Natural killer cell (primary cell): ENCODE measurements at regions not wholly inside any gene's neighbourhood (a gene's known extent, or its start where the extent isn't known, plus 50 kb on each side); places are given as distances from the start of the nearest gene placed in this dataset.

ENCODE experiments used
- ATAC-seq, 3 donors: fragments of 150-1000 bp in 2 of 3; fragments of 200-7000 bp in 1 of 3; cut with Tn5 transposase; 1 replicate in 1 of 3; 2 replicates in 2 of 3; pipeline ENCODE4 v1.10.0; 2021; ENCODE audit warnings: mild to moderate bottlenecking in 2 of 3, moderate library complexity in 2 of 3
- DNase-seq, 2 donors: peaks; one replicate each; pipeline versions ENCODE4 v3.0.0 to v3.0.0-alpha.2; 2013 to 2021; ENCODE audit warnings: mixed read lengths in 1 of 2
- H3K27ac ChIP-seq: one replicate; pipeline ENCODE4 v1.5.1; 2013; ENCODE audit warnings: mild to moderate bottlenecking, low read length
- H3K27me3 ChIP-seq: one replicate; pipeline ENCODE4 v1.6.1; 2013; ENCODE audit warnings: low read length; ENCODE audit not compliant: control insufficient read depth, insufficient read depth
- H3K36me3 ChIP-seq: one replicate; pipeline ENCODE4 v1.6.1; 2013; ENCODE audit warnings: low read length; ENCODE audit not compliant: control insufficient read depth, insufficient read depth
- H3K4me1 ChIP-seq: one replicate; pipeline ENCODE4 v1.6.1; 2013; ENCODE audit warnings: low read length; ENCODE audit not compliant: control insufficient read depth, insufficient read depth
- H3K4me3 ChIP-seq: one replicate; pipeline ENCODE4 v1.5.1; 2013; ENCODE audit warnings: low read length
- H3K9me3 ChIP-seq: one replicate; pipeline ENCODE4 v1.6.1; 2013; ENCODE audit warnings: low read length; ENCODE audit not compliant: control insufficient read depth, insufficient read depth
- H3K27ac Mint-ChIP-seq, 2 donors: one replicate each; pipeline ENCODE4 v1.8.0; 2022; ENCODE audit warnings: mild to moderate bottlenecking in 2 of 2, mixed read lengths in 2 of 2, moderate library complexity in 1 of 2
- H3K27me3 Mint-ChIP-seq, 2 donors: one replicate each; pipeline ENCODE4 v1.8.0; 2022; ENCODE audit warnings: low read depth in 2 of 2, mixed read lengths in 2 of 2
- H3K36me3 Mint-ChIP-seq: one replicate; pipeline ENCODE4 v1.8.0; 2022; ENCODE audit warnings: mixed read lengths
- H3K4me1 Mint-ChIP-seq, 2 donors: one replicate each; pipeline ENCODE4 v1.8.0; 2022; ENCODE audit warnings: mixed read lengths in 2 of 2
- H3K4me3 Mint-ChIP-seq: one replicate; pipeline ENCODE4 v1.8.0; 2022; ENCODE audit warnings: mild to moderate bottlenecking, moderate library complexity, mixed read lengths
- H3K9me3 Mint-ChIP-seq, 2 donors: one replicate each; pipeline ENCODE4 v1.8.0; 2022; ENCODE audit warnings: mixed read lengths in 2 of 2
- WGBS: methylation state at CpG from one replicate; pipeline ENCODE4 v1.1.7; 2013; ENCODE audit warnings: missing lambda C conversion rate; ENCODE audit not compliant: insufficient coverage; 5-methylcytosine and 5-hydroxymethylcytosine counted together
- intact Hi-C: fragments of 100-400 bp; cut with micrococcal nuclease; formaldehyde crosslinking; loops from one replicate; pipeline ENCODE4 v1.14.2; 2022
- TF ChIP-seq, protein P1 (sequence below): fragments of 200-600 bp; IDR thresholded peaks from one replicate; pipeline ENCODE4 v1.8.0; 2022; ENCODE audit warnings: antibody characterized with exemption

DNA sequence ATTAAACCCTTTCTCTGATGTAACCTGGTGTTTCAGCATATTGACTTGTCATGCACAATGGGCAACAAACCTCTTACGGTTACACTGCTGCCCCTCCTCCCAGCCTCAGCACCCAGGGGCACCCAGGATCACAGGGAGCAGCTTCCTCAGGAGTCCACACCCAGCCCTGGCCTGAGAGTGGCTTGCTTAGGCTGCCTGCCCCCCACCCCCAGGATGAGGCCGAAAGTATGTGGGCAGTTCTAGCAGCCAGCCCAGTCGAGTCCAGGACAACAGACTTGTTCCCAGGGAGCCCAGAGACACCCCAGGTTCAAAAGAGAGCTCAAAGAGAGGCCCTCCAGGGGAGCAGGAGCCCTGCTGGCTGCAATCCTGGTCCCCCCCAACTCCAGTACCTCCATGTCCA, 108.1 kb upstream of the THY1 start:
- Histone ChIP-seq H3K27ac (no peak overlapping the region), H3K36me3 (no peaks in the 10 kb centered on the region), H3K9me3 (no peaks in the 10 kb centered on the region), H3K4me3 (no peak overlapping the region), H3K27me3 (no peaks in the 10 kb centered on the region), H3K4me1 (peaks cover 6% of the 10 kb centered on the region)
- intact Hi-C loops = no loop called here
- Mint-ChIP-seq H3K27ac (no peak overlapping the region), H3K27me3 (peaks cover 7 to 31% of the 10 kb centered on the region in 2 donors), H3K4me1 (peaks cover 0 to 5% of the 10 kb centered on the region in 2 donors), H3K36me3 (no peaks in the 10 kb centered on the region), H3K9me3 (no peaks in the 10 kb centered on the region), H3K4me3 (no peak overlapping the region)
- TF ChIP-seq, protein P1, sequence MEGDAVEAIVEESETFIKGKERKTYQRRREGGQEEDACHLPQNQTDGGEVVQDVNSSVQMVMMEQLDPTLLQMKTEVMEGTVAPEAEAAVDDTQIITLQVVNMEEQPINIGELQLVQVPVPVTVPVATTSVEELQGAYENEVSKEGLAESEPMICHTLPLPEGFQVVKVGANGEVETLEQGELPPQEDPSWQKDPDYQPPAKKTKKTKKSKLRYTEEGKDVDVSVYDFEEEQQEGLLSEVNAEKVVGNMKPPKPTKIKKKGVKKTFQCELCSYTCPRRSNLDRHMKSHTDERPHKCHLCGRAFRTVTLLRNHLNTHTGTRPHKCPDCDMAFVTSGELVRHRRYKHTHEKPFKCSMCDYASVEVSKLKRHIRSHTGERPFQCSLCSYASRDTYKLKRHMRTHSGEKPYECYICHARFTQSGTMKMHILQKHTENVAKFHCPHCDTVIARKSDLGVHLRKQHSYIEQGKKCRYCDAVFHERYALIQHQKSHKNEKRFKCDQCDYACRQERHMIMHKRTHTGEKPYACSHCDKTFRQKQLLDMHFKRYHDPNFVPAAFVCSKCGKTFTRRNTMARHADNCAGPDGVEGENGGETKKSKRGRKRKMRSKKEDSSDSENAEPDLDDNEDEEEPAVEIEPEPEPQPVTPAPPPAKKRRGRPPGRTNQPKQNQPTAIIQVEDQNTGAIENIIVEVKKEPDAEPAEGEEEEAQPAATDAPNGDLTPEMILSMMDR = no peak
- 83% methylated on average over 3 of the region's 3 CpGs for WGBS
- DNase-seq = no peak
- ATAC-seq = no peak

DNA sequence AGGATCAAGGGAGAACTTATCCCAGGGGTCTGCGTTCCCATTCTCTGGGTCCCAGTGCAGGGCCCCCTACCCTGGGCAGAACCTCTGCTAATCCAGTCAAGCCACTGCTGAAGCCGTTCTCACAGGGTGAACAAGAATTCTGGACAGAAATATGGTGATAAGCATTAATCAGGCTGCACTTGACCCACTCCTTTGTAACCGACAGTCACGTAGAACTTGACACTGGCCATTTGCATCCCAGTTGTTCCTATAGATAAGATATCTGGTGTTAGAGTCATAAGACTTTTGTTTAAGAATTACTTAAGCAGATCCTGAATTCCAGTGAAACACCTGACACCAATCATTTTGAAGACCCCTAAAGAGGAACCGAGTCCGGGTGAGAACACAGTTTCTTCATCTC, 107.5 kb upstream of the THY1 start:
- TF ChIP-seq, protein P1 = no peak
- Histone ChIP-seq H3K9me3 (no peaks in the 10 kb centered on the region), H3K36me3 (no peaks in the 10 kb centered on the region), H3K27ac (no peak overlapping the region), H3K4me3 (no peak overlapping the region), H3K4me1 (peaks cover 10% of the 10 kb centered on the region), H3K27me3 (no peaks in the 10 kb centered on the region)
- Mint-ChIP-seq H3K9me3 (no peaks in the 10 kb centered on the region), H3K27ac (no peak overlapping the region), H3K36me3 (no peaks in the 10 kb centered on the region), H3K27me3 (peaks cover 8 to 26% of the 10 kb centered on the region in 2 donors), H3K4me3 (no peak overlapping the region), H3K4me1 (peaks cover 0 to 5% of the 10 kb centered on the region in 2 donors)
- no peak for DNase-seq
- ATAC-seq = no peak
- 91% methylated on average over 6 of the region's 6 CpGs for WGBS
- intact Hi-C loops = no loop called here

DNA sequence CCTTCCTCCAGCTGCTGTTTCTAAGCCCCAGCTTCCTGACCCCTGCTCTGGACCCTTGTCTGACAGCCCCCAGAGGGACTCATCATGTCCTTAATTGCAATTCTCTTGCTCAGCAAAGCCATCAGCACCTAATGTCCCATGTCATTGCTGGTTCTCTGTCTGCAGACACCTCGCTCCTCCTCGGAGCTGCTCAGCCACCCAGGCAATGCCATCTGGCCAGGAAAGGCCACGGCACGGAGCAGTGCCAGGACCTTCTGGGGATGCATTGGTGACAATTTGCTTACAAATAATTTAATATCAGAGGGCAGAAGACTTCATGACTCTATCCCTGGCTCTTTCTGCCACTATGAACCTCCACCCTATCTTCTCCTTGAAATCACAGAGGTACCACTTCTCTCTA, 107.0 kb upstream of the THY1 start:
- peaks cover 14% of the 10 kb centered on the region for H3K4me1 ChIP-seq
- H3K36me3 Mint-ChIP-seq = no peaks in the 10 kb centered on the region
- no peaks in the 10 kb centered on the region for H3K27me3 ChIP-seq
- intact Hi-C loops = no loop called here
- H3K36me3 ChIP-seq = no peaks in the 10 kb centered on the region
- 61% methylated on average over 4 of the region's 4 CpGs for WGBS
- H3K27ac Mint-ChIP-seq = no peak overlapping the region
- H3K9me3 Mint-ChIP-seq = no peaks in the 10 kb centered on the region
- no peak for ATAC-seq
- no peak overlapping the region for H3K4me3 ChIP-seq
- TF ChIP-seq, protein P1 = no peak
- H3K9me3 ChIP-seq = no peaks in the 10 kb centered on the region
- H3K4me3 Mint-ChIP-seq = no peak overlapping the region
- H3K27ac ChIP-seq = no peak overlapping the region
- no peak for DNase-seq
- H3K27me3 Mint-ChIP-seq = peaks cover 8 to 23% of the 10 kb centered on the region in 2 donors
- H3K4me1 Mint-ChIP-seq = peaks cover 0 to 5% of the 10 kb centered on the region in 2 donors

DNA sequence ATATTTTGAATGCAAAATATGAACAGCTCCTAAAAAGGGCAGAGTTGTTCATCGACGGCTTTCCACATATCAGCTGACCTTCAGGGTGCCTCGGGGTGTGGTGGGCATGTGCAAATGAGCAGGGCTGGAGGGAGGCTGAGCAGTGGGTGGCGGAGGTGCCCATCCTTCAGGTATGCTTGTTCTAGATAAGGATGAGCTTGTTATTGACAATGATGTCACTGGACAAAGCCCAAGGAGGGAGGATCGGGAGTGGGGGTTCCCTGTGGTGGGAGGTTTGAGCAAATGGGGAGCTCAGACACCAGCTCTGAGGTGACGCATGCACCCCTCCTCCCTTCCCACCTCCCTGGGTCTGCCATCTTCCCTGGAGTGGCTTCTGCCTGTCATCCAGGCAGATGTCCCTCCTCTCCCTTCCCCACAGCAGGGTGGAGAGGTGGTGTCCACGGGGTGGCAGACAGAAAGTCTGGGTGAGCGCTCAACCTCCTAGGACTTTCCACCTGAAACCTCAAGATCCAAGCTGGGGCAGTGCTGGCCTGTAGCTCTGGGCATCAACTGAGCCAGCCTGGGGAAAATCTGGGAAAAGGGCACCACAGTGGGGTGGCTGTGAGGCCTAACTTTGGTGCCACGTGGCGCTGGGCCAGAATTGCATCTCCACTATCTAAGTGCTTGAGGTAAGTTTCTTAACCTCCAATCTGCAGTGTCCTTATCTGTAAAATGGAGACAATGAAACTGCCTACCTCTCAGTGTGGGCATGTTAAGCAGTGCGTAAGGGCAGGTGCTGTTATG, 106.3 kb upstream of the THY1 start:
- 91% methylated on average over 10 of the region's 11 CpGs for whole genome bisulfite sequencing
- TF ChIP-seq, protein P1 = no peak
- no peak overlapping the region for H3K4me3 ChIP-seq
- H3K27ac ChIP-seq = no peak overlapping the region
- no peaks in the 10 kb centered on the region for H3K36me3 ChIP-seq
- H3K4me1 ChIP-seq = peaks cover 19% of the 10 kb centered on the region
- H3K9me3 ChIP-seq = no peaks in the 10 kb centered on the region
- DNase-seq = no peak
- no peak for ATAC-seq
- intact Hi-C loops = no loop called here
- Mint-ChIP-seq H3K27ac (no peak overlapping the region), H3K36me3 (no peaks in the 10 kb centered on the region), H3K4me3 (no peak overlapping the region), H3K9me3 (no peaks in the 10 kb centered on the region), H3K27me3 (peaks cover 8 to 22% of the 10 kb centered on the region in 2 donors), H3K4me1 (peaks cover 0 to 5% of the 10 kb centered on the region in 2 donors)
- H3K27me3 ChIP-seq = no peaks in the 10 kb centered on the region
